Mesodermal cell (in vitro differentiated cells): ENCODE measurements at regions not wholly inside any gene's neighbourhood (a gene's known extent, or its start where the extent isn't known, plus 50 kb on each side); places are given as distances from the start of the nearest gene placed in this dataset.

Source experiments
- H3K27ac ChIP-seq: 2 replicates; pipeline ENCODE4 v1.7.0; 2013; ENCODE audit warnings: mild to moderate bottlenecking, low read depth, low read length, moderate library complexity; ENCODE audit not compliant: severe bottlenecking
- H3K36me3 ChIP-seq: 2 replicates; pipeline ENCODE4 v1.7.1; 2013; ENCODE audit warnings: mild to moderate bottlenecking, low read length, moderate library complexity; ENCODE audit not compliant: control insufficient read depth, insufficient read depth
- H3K4me1 ChIP-seq: one replicate; pipeline ENCODE4 v1.7.1; 2013; ENCODE audit warnings: mild to moderate bottlenecking, low read length; ENCODE audit not compliant: insufficient read depth, control insufficient read depth, poor library complexity, severe bottlenecking
- H3K4me3 ChIP-seq: 2 replicates; pipeline ENCODE4 v1.7.0; 2013; ENCODE audit warnings: low read length, control low read depth, mild to moderate bottlenecking; ENCODE audit not compliant: insufficient read depth, poor library complexity, severe bottlenecking; ENCODE audit errors: extremely low read depth
- H3K9me3 ChIP-seq: 2 replicates; pipeline ENCODE4 v1.7.1; 2013; ENCODE audit warnings: mild to moderate bottlenecking, low read length, moderate library complexity; ENCODE audit not compliant: control insufficient read depth
- WGBS, 2 experiments: methylation state at CpG; one replicate each; pipeline ENCODE4 v1.1.5; 2013; ENCODE audit warnings: missing lambda C conversion rate in 2 of 2; ENCODE audit not compliant: insufficient coverage in 2 of 2; 5-methylcytosine and 5-hydroxymethylcytosine counted together

GRCh38 chr10:84822931-84823630, 494.7 kb downstream of the CCSER2 start:
- no peaks in the 10 kb centered on the region for H3K36me3 ChIP-seq
- no peaks in the 10 kb centered on the region for H3K9me3 ChIP-seq
- peaks cover 29% of the 10 kb centered on the region for H3K4me1 ChIP-seq
- no peak overlapping the region for H3K27ac ChIP-seq
- 80 to 91% methylated on average over 3 of the region's 3 CpGs for WGBS, 2 experiments
- H3K4me3 ChIP-seq: no peak overlapping the region

- Histone ChIP-seq H3K4me3 (no peak overlapping the region), H3K9me3 (no peaks in the 10 kb centered on the region), H3K4me1 (peaks cover 39% of the 10 kb centered on the region), H3K36me3 (no peaks in the 10 kb centered on the region), H3K27ac (no peak overlapping the region)
- WGBS, 2 experiments: no CpG with 5 or more reads among the region's 1 CpG
Observed at GRCh38 chr10:84824525-84824924, 496.1 kb downstream of the CCSER2 start.

GRCh38 chr10:84825330-84825729, 496.9 kb downstream of the CCSER2 start:
- peaks cover 39% of the 10 kb centered on the region for H3K4me1 ChIP-seq
- H3K27ac ChIP-seq: no peak overlapping the region
- no peak overlapping the region for H3K4me3 ChIP-seq
- no peaks in the 10 kb centered on the region for H3K36me3 ChIP-seq
- H3K9me3 ChIP-seq: no peaks in the 10 kb centered on the region
- 67 to 80% methylated on average over 1 of the region's 1 CpG for WGBS, 2 experiments

- 0 to 25% methylated on average over 1 of the region's 3 CpGs for WGBS, 2 experiments
Observed at GRCh38 chr10:84826704-84827103, 498.3 kb downstream of the CCSER2 start.

GRCh38 chr10:84829131-84829530, 500.7 kb downstream of the CCSER2 start:
- H3K4me1 ChIP-seq: peaks cover 36% of the 10 kb centered on the region
- no peaks in the 10 kb centered on the region for H3K36me3 ChIP-seq
- H3K4me3 ChIP-seq: no peak overlapping the region
- H3K9me3 ChIP-seq: no peaks in the 10 kb centered on the region
- H3K27ac ChIP-seq: no peak overlapping the region
- 76 to 90% methylated on average over 3 to 4 of the region's 7 CpGs for WGBS, 2 experiments

More at GRCh38 chr10:84826704-84827103, 498.3 kb downstream of the CCSER2 start:
- no peaks in the 10 kb centered on the region for H3K9me3 ChIP-seq
- peak overlapping the region; percentile 3 for H3K27ac ChIP-seq
- H3K4me1 ChIP-seq: peaks cover 39% of the 10 kb centered on the region
- no peaks in the 10 kb centered on the region for H3K36me3 ChIP-seq
- no peak overlapping the region for H3K4me3 ChIP-seq

GRCh38 chr10:84837041-84837812, 508.8 kb downstream of the CCSER2 start:
- H3K27ac ChIP-seq: no peak overlapping the region

GRCh38 chr10:84837877-84838276, 509.5 kb downstream of the CCSER2 start:
- Histone ChIP-seq H3K4me3 (no peak overlapping the region), H3K27ac (no peak overlapping the region), H3K4me1 (no peaks in the 10 kb centered on the region), H3K36me3 (no peaks in the 10 kb centered on the region), H3K9me3 (no peaks in the 10 kb centered on the region)
- WGBS, 2 experiments: 93 to 98% methylated on average over 9 to 10 of the region's 10 CpGs

More at GRCh38 chr10:84837041-84837812, 508.8 kb downstream of the CCSER2 start:
- Histone ChIP-seq H3K36me3 (no peaks in the 10 kb centered on the region), H3K4me3 (no peak overlapping the region), H3K9me3 (no peaks in the 10 kb centered on the region), H3K4me1 (no peaks in the 10 kb centered on the region)
- 88 to 100% methylated on average over 1 to 3 of the region's 3 CpGs for WGBS, 2 experiments

GRCh38 chr10:84838851-84839250, 510.5 kb downstream of the CCSER2 start:
- no peaks in the 10 kb centered on the region for H3K36me3 ChIP-seq
- WGBS, 2 experiments: 90 to 92% methylated on average over 4 to 5 of the region's 6 CpGs
- H3K4me1 ChIP-seq: no peaks in the 10 kb centered on the region
- no peak overlapping the region for H3K27ac ChIP-seq
- no peak overlapping the region for H3K4me3 ChIP-seq
- no peaks in the 10 kb centered on the region for H3K9me3 ChIP-seq

- H3K36me3 ChIP-seq: no peaks in the 10 kb centered on the region
- H3K4me3 ChIP-seq: no peak overlapping the region
- H3K27ac ChIP-seq: no peak overlapping the region
- no peaks in the 10 kb centered on the region for H3K9me3 ChIP-seq
- no peaks in the 10 kb centered on the region for H3K4me1 ChIP-seq
Observed at GRCh38 chr10:84842593-84842992, 514.2 kb downstream of the CCSER2 start.

GRCh38 chr10:84844461-84844860, 516.1 kb downstream of the CCSER2 start:
- Histone ChIP-seq H3K4me1 (no peaks in the 10 kb centered on the region), H3K36me3 (no peaks in the 10 kb centered on the region), H3K4me3 (no peak overlapping the region), H3K27ac (no peak overlapping the region), H3K9me3 (no peaks in the 10 kb centered on the region)
- WGBS, 2 experiments: 100% methylated on average over 1 of the region's 2 CpGs
